Motor neuron (in vitro differentiated cells): ENCODE measurements at regions not wholly inside any gene's neighbourhood (a gene's known extent, or its start where the extent isn't known, plus 50 kb on each side); places are given as distances from the start of the nearest gene placed in this dataset.

Experiments
- ATAC-seq, 8 experiments: fragments of 200-7000 bp; cut with Tn5 transposase; replicated peaks in 6 of 8; 2 replicates each; pipeline ENCODE4 v1.8.0; 2021; ENCODE audit warnings: mild to moderate bottlenecking in 8 of 8, moderate library complexity in 8 of 8
- H3K27ac ChIP-seq, 2 donors: fragments of 250-450 bp; sonication (Bioruptor Pico); 2 replicates each; pipeline ENCODE4 v1.9.0; 2021; ENCODE audit warnings: antibody characterized with exemption in 2 of 2, mild to moderate bottlenecking in 2 of 2, moderate library complexity in 1 of 2
- H3K4me1 ChIP-seq, 2 donors: fragments of 250-450 bp; sonication (Bioruptor Pico); replicated peaks in 1 of 2; 2 replicates each; pipeline ENCODE4 v1.6.1; 2021; ENCODE audit warnings: antibody characterized with exemption in 2 of 2, mild to moderate bottlenecking in 2 of 2, moderate library complexity in 1 of 2
- H3K4me3 ChIP-seq, 5 donors: fragments of 250-450 bp; sonication (Bioruptor Pico); 2 replicates each; pipeline ENCODE4 v1.9.0; 2021; ENCODE audit warnings: antibody characterized with exemption in 5 of 5, mild to moderate bottlenecking in 5 of 5, moderate library complexity in 4 of 5
- WGBS, 10 experiments: fragments of 450-650 bp; shearing (Covaris generic); methylation state at CpG; one replicate each; pipeline ENCODE4 v1.0.0; 2022; 5-methylcytosine and 5-hydroxymethylcytosine counted together
- in situ Hi-C, 9 experiments: fragments of 400-800 bp; cut with MboI; loops; one replicate each; pipeline ENCODE4 v1.15.0; 2021; ENCODE audit warnings: low sequenced_read_pairs in 9 of 9, low pct_unique_long_range_greater_than_20kb in 2 of 9; ENCODE audit not compliant: unreplicated experiment in 9 of 9

GRCh38 chr18:3397786-3398185 lies 52.2 kb upstream of the TGIF1 start:
- Histone ChIP-seq H3K4me3 (no peak overlapping the region), H3K27ac (no peak overlapping the region), H3K4me1 (peaks cover 0 to under 1% of the 10 kb centered on the region in 2 donors)
- 40 to 100% (median 75%) methylated on average over 1 to 2 of the region's 2 CpGs; no CpG with 5 or more reads in 1 of the 10 experiments for WGBS, 10 experiments
- in situ Hi-C loops: no loop called here
- no peak for ATAC-seq
